ENCODE measurements at regions not wholly inside any gene's neighbourhood (a gene's known extent, or its start where the extent isn't known, plus 50 kb on each side); places are given as distances from the start of the nearest gene placed in this dataset.

- peaks cover 0 to 7% of the 10 kb centered on the region in 2 experiments; a peak in 4 of 5 replicates for H3K27me3 ChIP-seq (ENCODE audit: control insufficient read depth in 1 of 2, insufficient read depth in 2 of 2, low read length in 2 of 2)
- POLR2A ChIA-PET, result no interaction called here
- no peak for ATAC-seq
- H3K9ac ChIP-seq (ENCODE audit: insufficient read depth, low read depth, low read length), result no peak overlapping the region
- no peak for FAIRE-seq
- intact Hi-C loops (cut with micrococcal nuclease; ENCODE audit: unreplicated experiment), result no loop called here
- CTCF ChIA-PET (ENCODE audit: low intra/inter-chr PET ratio, low total read pairs), result no interaction called here
- no peaks in the 10 kb centered on the region for H3K9me3 ChIP-seq (ENCODE audit: low read length)
- no peaks in the 10 kb centered on the region for H3K79me2 ChIP-seq (ENCODE audit: insufficient read depth, low read length)
- no peak overlapping the region for H3K4me2 ChIP-seq (ENCODE audit: low read depth, low read length)
- H3K4me3 ChIP-seq (replicated peaks in 1 of 3; ENCODE audit: insufficient read depth in 1 of 3, low read depth in 2 of 3, low read length in 3 of 3), result no peak overlapping the region
- H4K20me1 ChIP-seq (ENCODE audit: insufficient read depth, low read length), result no peaks in the 10 kb centered on the region
- H2AFZ ChIP-seq (ENCODE audit: low read length), result no peak overlapping the region
- H3K4me1 ChIP-seq (ENCODE audit: insufficient read depth, low read length), result peaks cover 59% of the 10 kb centered on the region
- BruUV-seq (replicated peaks), result no TSS peak
- WGBS (ENCODE audit: low lambda C conversion rate), result 0% methylated on average over 1 of the region's 1 CpG
- TF ChIP-seq MEF2D (CRISPR knock-in tag; IDR thresholded peaks at IDR 0.05), result no peak
- TF ChIP-seq ZBTB10 (CRISPR knock-in tag; IDR thresholded peaks at IDR 0.05; ENCODE audit: borderline replicate concordance), result no peak
- TF ChIP-seq NFYB (CRISPR knock-in tag; IDR thresholded peaks at IDR 0.05), result no peak
- no peak for TF ChIP-seq NBN (conservative IDR thresholded peaks at IDR 0.05)
- no peak for TF ChIP-seq ZNF160 (CRISPR knock-in tag; IDR thresholded peaks at IDR 0.05)
- in situ Hi-C loops (cut with HindIII; ENCODE audit: extremely low pct_ligation_motif_present, low pct_unique_long_range_greater_than_20kb), result loop anchor here (5.0 kb wide), 1 partner anchor 37 kb away; no protein-coding TSS in a partner anchor
- no peaks in the 10 kb centered on the region for H3K36me3 ChIP-seq (replicated peaks in 1 of 2; ENCODE audit: control insufficient read depth in 1 of 2, insufficient read depth in 2 of 2, low read length in 2 of 2)
- no peak for DNase-seq (ENCODE audit: low spot score)
- no peak overlapping the region for H3K27ac ChIP-seq (ENCODE audit: extremely low read length, insufficient read depth, low read length)
Measured at GRCh38 chr11:129285402-129285786, 90.3 kb upstream of the BARX2 start.

GRCh38 chr11:129283141-129283540 lies 91.0 kb upstream of the ARHGAP32 start:
- H2AFZ ChIP-seq (ENCODE audit: low read length), result no peak overlapping the region
- H3K79me2 ChIP-seq (ENCODE audit: insufficient read depth, low read length), result peaks cover 5% of the 10 kb centered on the region
- POLR2A ChIA-PET, result no interaction called here
- no peak for TF ChIP-seq ZNF350 (CRISPR knock-in tag; IDR thresholded peaks at IDR 0.05; ENCODE audit: borderline replicate concordance, low read depth)
- TF ChIP-seq FOSL2 (CRISPR knock-in tag; IDR thresholded peaks at IDR 0.05), result peak; percentile 56
- H3K27me3 ChIP-seq (ENCODE audit: control insufficient read depth in 1 of 2, insufficient read depth in 2 of 2, low read length in 2 of 2), result no peaks in the 10 kb centered on the region; a peak in 2 of 5 replicates
- H3K9me3 ChIP-seq (ENCODE audit: low read length), result no peaks in the 10 kb centered on the region
- DNase-seq (ENCODE audit: low spot score), result peak; percentile 40
- no peaks in the 10 kb centered on the region for H3K36me3 ChIP-seq (replicated peaks in 1 of 2; ENCODE audit: control insufficient read depth in 1 of 2, insufficient read depth in 2 of 2, low read length in 2 of 2)
- 0 out of 2 replicates have a peak, but pooled peaks cover 3% of the 10 kb centered on the region for H4K20me1 ChIP-seq (ENCODE audit: insufficient read depth, low read length)
- ATAC-seq, result peak; percentile 11; the same call in 1 of the 3 replicates
- H3K4me2 ChIP-seq (ENCODE audit: low read depth, low read length), result peak overlapping the region; percentile 52
- no TSS peak for BruUV-seq (replicated peaks)
- intact Hi-C loops (cut with micrococcal nuclease; ENCODE audit: unreplicated experiment), result no loop called here
- H3K4me1 ChIP-seq (ENCODE audit: insufficient read depth, low read length), result peaks cover 67% of the 10 kb centered on the region
- no peak overlapping the region; a peak in 1 of 6 replicates for H3K4me3 ChIP-seq (replicated peaks in 1 of 3; ENCODE audit: insufficient read depth in 1 of 3, low read depth in 2 of 3, low read length in 3 of 3)
- H3K27ac ChIP-seq (ENCODE audit: extremely low read length, insufficient read depth, low read length), result no peak overlapping the region
- no peak overlapping the region for H3K9ac ChIP-seq (ENCODE audit: insufficient read depth, low read depth, low read length)
- CTCF ChIA-PET (ENCODE audit: low intra/inter-chr PET ratio, low total read pairs), result no interaction called here
- in situ Hi-C loops (cut with HindIII; ENCODE audit: extremely low pct_ligation_motif_present, low pct_unique_long_range_greater_than_20kb), result no loop called here
- WGBS (ENCODE audit: low lambda C conversion rate), result 5% methylated on average over 1 of the region's 1 CpG
- no peak for FAIRE-seq

Data from HepG2 (cell line).